CD4-positive, alpha-beta T cell treated with Interleukin-21 for 1 hour (primary cell): ENCODE measurements at regions not wholly inside any gene's neighbourhood (a gene's known extent, or its start where the extent isn't known, plus 50 kb on each side); places are given as distances from the start of the nearest gene placed in this dataset.

Source experiments
- DNase-seq: peaks from one replicate; pipeline ENCODE4 v3.0.0-alpha.2; 2020

DNA sequence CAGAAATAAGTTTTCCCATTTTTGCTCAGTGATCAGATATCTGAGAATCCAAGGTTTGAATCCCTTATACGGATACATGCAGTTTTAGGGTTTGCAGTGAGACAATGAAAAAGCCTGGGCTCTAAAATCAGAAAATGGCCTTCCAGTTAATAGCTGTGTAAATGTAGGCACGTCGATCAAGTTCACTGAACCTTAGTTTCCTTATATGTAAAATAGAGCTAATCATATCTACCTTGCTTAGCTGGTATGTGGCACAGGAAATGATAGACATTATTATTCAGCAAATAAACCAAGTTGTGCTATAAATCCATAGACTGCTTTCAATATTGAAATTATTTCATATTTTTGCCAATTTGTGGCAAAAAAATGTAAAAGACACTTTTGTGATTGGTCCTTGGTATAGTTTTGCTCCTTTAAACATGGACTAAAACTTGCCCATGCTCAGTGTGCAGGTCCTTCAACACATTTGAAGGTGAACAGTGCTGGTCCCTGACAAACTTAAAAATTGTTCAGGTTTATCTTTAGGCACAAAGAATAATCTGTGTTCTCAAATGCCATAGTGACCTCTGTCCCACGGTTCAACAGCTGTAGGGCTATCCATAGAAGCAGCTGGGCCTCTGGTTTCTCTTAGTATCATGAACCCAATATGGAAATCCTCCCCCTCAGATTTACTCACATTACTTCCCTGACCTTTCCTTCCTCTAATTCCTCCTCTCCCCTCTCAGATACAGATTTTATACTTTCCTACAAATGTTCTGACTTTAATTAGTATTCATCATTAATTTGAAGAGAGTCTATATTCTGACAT is 51.0 kb downstream of the CCDC54 start:
- DNase-seq: no peak

DNA sequence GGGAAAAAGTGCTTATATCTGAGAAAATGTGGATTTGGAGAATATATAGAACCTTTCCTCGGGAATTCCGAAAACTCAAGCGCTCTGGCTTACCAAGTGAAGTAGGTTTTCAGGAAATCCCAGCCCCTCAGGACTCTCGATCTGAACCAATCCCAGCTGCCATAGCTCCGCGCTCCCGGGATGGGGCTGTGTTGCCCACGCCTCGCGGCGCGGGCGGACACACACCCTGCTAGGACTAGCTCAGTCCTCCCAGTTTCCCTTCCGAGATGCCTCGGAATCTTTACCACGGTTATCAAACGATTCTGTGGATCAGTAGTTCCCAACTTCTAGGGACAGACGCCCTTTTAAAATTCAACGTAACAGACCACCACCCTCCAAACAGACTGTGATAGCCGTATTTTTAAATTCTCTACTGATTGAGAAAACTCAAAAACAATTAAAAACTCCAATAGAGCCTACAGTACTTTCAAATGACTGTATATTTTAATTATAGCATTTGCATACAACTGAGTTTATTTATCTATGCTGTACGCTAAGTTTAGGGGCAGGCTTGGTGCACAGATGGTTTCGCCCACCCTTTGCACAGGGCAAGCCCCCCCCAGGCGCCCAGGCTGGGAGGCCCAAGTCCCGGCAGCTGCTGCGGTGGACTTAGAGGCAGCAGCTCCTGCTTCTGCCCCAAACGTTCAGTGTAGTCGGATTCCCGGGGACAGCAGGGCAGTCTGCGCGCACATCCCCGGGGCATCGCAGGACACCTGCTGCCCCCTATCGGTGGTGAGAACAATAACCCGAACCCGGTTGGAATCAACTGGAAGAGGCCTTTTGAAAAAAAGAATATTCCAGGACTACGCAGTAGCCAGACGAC is 52.3 kb downstream of the CCDC54 start:
- peak; percentile 65 for DNase-seq

DNA sequence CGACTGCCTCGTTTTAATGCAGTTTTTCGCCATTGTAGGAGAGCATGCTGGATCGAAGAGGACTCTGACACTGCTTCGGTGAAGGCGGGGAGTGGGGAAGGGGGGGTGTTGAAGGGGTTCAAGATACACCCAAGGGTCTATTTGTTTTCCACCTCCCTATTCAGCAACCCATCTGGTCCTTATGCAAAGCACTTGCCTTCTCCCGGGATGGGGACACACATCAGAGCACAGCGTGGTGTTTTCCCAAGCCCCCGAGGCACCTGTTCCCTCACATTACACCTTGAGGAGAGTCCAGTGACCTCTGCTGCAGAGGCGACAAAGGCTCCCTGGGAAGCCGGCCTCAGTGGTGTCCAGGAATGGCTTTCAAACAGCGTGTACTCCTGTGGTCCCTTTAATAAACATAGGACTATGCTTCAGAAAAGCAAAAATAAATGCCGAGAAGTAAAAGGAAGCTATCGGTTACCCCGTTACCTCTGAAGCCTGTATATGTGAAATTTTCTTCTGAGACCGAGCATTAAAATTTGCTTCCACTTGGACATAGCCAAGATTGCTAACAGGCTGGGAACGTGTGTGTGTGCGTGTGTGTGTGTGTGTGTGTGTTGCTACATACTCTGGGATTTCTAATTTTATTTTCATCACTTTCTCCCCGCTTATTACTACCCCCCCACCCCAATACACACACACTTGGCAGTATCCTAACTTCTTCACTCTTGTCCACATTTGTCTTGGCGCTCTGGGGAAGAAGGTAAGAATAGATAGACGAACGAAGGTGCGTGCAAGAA is 53.2 kb downstream of the CCDC54 start:
- DNase-seq: peak; percentile 0

DNA sequence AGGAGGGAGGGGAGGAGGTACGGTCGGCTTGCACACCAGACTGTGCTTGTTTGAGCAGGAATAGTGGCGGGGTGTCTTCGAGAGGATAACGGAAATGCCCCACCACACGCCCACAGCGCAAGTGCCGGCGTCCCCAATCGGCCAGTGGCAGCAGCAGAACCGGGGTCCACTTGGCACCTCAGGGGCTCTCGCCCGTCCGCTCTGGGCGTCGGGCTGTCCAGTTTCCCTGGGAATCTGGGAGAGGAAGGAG is 53.7 kb downstream of the CCDC54 start:
- peak; percentile 19 for DNase-seq

DNA sequence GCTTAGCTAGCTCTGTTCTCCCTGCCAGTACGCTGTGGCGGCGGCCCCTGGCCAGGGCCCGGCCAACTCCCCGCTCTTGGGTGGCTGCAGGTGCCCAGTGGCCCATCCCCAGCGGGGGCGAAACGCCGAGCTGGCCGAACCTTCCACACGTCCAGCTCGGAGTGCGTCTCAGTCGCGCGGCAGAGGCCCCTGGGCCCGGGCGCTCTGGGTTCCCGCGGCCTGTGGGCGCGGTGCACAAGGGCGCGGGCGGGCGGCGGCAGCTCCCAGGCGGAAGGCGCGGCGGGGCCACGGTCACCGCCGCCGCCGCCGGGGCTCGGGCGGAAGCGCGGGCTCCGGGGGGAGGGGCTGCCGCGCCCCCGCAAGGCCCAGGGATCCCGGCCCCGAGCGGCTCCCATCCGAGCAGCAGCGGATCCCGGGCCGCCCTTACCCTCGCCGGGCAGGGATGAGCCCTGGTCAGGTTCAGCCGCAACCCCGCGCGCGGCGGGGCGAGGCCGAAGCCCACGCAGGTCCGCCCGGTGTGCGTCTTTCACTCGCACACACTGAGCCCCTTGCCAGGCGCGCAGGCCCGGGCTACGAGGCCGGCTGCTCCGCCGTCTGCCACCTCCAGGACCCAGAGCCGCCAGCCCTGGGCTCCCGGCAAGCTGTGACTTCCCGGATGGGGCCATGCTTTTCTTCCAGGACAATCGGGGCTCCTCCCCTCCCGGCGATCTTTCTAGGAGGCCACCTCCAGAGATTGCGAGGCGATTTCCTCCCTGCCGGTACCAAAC is 54.2 kb downstream of the CCDC54 start:
- DNase-seq: peak; percentile 33

DNA sequence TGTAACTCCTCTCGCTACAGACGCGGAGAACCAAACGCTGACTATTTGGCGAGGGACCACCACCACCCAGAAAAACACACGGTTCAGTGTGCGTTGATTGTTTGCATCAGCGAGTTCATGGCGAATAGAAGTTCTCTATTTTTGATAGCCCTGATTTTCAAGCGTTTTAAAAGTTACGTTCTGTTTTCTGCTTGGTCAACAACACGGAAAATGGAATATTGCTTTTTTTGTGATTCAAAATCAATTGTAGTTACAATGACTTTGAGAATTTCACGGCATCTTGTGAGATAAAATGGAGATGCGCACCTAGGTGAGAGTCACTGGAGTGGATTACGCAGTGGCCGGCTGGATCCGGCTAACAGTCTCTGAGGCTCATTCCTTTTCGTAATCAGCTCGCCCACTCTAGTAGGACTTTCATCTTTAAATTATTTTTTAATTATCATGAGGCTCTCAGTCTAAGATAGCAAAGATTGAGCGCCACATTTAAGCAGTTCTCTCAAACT is 54.8 kb downstream of the CCDC54 start:
- no peak for DNase-seq

DNA sequence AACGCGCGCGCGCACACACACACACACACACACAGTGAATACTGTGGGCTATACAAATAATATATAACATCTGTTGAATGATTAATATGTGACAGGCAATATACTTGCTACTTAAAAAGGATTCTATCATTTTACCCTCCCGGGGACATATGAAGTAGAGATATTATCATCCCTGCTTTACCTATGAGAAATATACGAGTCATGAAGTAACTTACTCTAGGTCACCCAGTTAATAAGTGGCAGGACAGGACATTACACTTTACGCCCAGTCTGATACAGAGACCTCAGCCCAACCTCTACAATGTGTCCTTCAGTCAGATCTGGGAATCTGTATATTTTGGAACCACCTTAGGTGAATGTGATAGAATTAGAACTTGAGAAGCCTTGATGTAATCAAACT is 55.4 kb downstream of the CCDC54 start:
- DNase-seq: peak; percentile 0

DNA sequence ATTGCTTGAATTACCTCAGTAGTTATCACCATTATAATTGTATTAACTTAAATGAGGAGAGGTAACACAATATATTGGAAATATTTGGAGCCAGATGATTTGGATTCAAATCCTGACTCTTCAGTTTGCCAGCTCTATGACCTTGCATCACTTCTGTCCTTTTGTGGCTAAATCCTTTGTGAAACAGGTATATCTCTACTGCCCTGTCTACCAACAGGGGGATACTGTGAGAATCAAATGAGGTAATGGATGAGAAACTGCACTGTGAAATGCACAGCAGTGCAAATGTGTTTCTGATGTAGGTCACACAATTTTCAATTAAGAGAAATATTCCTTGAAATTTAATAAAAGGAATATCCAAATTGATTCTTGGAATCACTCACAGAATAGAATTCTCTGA is 58.8 kb downstream of the CCDC54 start:
- no peak for DNase-seq

DNA sequence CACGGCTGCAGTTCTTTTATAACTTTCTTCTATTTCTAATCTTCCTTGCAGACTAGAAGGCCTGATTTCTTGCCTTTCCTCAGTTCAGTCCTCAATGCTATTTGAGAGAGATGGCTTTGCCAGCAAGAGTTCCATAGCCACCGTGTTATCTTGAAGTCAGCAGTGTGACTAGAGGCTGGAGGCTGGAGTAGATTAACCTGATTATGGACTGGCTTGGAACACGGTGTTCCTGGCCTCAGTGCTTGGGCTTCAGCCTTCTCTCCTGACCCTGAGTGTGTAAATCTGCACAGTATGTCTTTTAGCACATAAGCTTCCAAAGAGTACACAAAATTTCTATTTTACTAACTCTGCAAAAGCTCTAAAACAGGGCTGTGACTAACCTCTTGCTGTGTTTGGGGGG is 61.4 kb downstream of the CCDC54 start:
- no peak for DNase-seq

DNA sequence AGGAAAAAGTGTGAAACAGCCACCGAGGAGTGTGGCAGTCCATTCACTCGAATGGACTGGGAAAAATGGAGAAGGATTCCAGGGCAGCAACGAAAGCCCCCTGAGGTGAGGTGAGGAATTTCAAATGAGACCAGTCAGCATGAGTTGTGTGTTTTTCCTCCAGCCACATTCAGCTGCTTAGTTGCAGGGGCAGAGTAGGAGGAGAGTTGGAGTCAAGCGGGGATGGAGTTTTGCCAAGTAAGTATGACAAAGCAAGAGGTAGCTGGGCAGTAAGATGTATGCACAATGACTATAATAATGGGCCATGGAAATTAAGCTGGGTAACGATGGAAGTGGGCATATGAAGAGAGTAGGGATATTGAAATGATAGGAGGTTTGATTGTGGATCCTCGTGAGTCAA is 64.4 kb downstream of the CCDC54 start:
- no peak for DNase-seq

DNA sequence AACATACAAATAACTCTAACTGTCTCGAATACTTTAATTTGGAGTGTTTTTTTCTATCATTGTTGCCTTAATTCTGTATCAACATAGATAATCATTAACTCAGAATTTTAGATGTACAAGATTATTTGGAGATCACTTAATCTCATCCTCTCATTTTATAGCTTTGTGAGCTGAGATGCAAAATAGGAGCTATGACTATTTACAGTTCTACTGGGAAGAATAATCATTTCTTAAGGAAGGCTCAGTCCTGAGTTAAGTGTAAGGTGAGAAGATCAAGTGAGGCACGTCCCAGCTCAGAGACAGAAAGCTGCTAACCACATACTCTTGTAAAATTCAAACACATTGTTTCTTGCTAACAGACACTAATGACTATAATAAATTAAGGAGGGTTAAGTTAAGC is 66.2 kb downstream of the CCDC54 start:
- no peak for DNase-seq

DNA sequence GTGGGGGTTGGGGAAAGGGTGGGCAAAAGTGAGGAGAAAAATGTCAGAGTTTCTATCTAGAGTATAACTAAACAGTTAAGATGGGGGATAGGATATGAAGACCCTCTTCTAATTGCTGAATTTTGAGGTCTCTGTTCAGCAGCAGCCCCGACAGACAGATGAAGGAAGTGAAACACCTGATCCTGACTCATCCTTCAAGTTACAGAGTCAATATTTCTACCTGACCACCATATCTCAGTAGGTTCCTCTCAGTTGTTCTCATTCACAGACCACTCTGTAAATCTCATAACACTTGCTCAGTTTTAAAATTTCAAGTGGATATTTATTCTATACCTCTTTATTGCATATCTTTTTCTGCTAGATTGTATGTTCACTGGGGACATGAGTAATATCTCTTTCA is 69.5 kb downstream of the CCDC54 start:
- no peak for DNase-seq

DNA sequence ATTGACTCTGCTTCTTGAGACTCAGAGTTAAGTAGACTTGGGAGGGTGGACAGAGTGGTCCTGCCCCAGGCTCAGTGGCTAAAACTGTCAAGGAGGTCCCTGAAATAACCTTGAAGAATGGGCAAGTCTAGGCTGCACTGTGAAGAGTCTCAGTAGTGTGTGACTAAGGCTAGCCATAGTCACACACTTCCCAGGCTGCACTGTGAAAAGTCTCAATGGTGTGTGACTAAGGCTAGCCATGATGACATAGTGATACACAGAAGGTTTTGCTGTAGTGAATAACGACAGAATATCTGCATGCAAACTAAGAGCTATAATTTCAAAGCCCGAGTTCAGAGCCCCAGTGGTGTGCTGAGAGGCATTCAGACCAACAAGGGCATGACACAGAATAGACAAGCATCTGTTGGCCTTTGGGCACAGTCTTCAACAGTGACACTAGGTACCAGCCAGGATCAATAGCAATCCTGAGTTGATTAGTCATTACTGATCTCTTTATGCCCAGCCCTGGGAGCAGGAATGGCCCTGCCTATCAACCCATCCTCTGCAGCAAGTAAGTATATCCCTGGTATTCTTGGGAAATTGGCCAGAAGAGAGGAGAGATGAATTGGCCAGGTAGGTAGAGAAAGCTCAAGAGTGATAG is 72.4 kb upstream of the BBX start:
- DNase-seq: no peak

DNA sequence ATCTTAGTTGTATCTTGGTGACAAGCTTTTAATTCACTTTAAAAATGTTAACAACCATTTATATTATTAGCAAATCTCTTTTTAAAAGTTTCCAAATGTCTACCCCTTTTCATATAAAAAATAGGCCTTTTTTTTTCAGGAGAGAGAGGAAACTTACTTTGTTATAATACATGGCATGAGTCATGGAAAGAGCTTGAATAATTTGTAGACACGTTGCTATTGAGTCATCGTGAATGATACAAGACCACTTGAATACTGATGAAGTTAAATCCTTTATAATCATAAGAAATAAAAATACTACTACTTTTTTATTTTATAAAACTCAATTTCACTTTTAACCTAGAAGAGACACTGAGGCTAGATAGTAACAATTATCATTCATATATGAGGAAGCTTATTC is 70.3 kb upstream of the BBX start:
- no peak for DNase-seq

DNA sequence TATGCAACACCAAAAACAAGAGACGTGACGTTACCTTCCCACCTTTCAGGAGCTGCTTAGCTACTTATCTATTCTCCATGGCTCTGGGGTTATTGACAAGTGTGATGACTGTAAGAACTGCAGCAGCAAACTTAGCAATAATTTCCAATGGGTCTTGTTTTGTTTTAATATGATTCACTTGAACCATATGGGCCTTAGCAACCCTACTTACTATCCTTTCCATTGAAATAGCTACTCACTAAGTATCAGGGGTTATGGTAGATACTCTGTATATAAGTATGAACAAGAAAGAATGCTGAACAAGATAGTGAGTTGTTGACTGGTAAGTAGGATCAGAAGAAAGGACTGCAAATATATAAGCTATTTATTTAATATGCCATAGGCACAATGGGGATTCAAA is 69.3 kb upstream of the BBX start:
- DNase-seq: no peak

DNA sequence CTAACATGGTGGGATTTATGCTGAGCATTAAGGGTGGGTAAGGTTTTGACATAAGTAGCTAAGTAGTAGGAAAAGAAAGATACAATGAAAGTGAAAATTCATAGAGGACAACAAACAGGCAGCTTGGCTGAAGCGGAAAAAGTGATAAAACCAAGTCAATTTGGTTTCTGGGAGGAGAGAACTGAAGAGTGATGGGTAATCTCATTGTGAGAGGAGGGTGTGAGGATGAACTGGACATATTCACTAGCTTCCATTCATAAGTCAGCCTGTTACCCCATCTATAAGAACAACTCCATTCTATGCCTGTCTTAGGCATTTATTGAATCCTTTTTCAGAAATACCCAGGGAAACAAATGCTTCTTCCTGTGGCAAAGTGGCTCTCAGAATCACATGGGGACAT is 67.1 kb upstream of the BBX start:
- no peak for DNase-seq

DNA sequence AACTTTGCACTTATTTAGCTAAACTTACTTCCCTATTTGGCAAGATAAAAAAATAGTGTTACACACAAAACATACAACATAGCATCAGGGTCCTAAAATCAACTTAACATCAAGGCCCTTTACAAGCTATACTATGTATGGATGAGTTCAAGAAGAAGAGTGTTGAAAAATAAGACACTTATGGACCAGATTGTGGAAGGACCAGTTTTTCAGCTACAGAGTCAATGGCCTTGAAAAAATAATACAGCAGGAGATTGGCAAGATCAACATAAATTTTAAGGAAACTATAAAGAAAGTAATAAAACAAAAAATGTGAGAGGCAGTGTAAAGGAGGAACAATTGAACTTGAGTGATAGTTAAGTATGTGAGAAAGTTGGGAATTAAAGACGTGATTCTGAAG is 66.3 kb upstream of the BBX start:
- DNase-seq: no peak

DNA sequence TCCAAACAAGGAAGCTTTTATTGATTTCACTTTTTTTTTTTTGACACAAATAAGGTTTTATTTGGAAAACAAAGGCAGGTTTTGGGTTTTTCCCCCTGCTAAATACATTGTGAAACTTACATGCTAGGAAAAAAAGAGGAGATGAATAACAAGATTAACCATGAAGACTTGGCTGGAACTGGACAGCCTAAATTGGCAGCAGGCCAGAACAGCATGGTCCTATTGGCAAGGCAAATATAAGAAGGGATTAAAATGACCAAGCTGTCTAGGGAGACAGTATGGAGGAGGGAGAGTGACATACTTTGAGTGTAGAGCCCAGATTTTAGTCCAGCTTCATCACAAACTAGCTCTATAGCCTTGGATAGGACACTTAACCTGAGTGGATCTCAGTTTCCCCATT is 63.9 kb upstream of the BBX start:
- no peak for DNase-seq

DNA sequence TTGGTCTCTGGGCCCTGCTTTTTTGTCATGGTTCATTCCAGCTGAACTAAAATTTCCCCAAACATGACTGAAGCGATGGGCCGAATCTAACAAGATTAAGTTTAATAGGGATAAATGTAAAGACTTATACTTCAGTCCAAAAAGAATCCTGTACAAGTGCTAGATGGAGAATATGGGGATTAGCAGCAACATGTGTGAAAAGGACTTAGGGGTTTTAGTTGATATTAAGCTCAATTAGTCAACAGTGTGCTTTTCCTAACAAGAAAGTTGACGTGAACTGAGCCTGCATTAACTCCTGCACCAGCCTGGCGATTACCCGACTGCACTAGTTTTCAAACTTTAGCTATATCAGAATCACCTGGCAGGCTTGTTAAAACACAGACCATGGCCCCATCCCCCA is 61.0 kb upstream of the BBX start:
- no peak for DNase-seq

DNA sequence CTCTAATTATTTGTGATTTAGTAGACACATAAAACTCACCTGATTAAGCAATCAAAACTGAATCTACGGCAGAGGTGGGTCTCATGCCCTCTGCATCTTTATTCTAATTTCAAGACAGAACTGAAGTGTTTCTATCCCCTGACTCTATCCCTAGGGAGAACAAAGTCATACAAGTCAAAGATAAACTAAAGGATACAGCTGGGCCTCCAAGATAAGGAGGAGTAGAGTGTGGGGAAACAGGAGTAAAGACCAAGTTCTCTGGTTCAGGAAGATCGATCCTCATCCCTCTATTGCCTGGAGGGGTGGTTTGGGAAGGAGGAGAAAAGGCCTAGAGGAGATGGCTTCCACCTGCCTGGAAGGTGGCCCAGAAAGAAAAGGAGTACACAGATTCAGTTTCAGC is 58.7 kb upstream of the BBX start:
- no peak for DNase-seq

DNA sequence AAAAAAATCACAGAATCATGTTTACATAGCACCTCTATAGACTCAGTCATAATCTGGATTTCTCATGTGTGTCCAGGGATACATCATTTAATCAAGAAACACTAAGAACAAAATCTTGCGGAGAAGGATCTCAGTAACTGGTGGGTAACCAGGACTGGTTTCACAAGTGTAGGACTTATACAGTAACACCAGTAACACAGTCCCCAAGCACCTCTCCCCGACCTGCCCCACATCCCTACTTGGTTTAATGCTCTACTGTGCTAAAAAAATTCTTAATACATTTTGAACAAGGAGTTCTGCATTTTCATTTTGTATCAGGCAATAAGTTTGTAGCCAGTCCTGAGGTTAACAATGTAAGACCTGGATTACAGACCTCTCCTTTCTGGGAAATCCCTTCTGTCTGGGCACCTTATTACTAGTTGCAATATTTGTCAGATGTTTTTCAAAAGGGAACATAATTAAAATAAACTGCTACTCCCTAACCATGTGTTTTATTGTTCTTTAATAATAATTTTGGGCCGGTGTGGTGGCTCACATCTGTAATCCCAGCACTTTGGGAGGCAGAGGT is 57.6 kb upstream of the BBX start:
- no peak for DNase-seq

DNA sequence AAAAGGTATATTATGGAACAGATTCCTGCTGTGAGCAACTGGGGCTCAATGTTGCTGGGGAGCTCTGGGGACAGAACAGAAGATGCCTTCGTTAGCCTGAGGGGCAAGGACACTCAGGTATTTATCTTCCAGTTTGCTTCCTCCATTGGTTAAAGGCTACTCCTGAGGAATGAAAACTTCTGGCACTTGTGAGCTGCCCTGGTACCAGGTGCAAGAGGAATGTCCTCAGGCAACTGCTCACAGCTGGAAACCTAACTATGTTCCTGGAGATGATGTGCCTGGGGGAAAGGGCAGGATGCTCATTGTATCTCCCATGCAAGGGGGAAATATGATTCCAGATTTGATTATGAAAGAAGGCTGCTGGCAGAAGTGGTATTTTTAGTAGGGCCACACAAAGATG is 54.0 kb upstream of the BBX start:
- DNase-seq: no peak
